Ishikawa (cell line): ENCODE measurements at regions not wholly inside any gene's neighbourhood (a gene's known extent, or its start where the extent isn't known, plus 50 kb on each side); places are given as distances from the start of the nearest gene placed in this dataset.

Source experiments
- EP300 ChIP-seq: IDR thresholded peaks from 2 replicates; pipeline ENCODE4 v1.6.1; 2012; ENCODE audit warnings: borderline replicate concordance
- NFIC ChIP-seq: IDR thresholded peaks from 2 replicates; pipeline ENCODE4 v1.6.1; 2012
- RAD21 ChIP-seq: IDR thresholded peaks from 2 replicates; pipeline ENCODE4 v1.6.1; 2012; ENCODE audit warnings: low read depth
- YY1 ChIP-seq: IDR thresholded peaks from 2 replicates; pipeline ENCODE4 v1.6.1; 2012; ENCODE audit warnings: low read depth
- TF ChIP-seq, protein P1 (sequence below): IDR thresholded peaks from 2 replicates; pipeline ENCODE4 v1.6.1; 2012
- TF ChIP-seq, protein P2 (sequence below): IDR thresholded peaks from 2 replicates; pipeline ENCODE4 v1.6.1; 2012

DNA sequence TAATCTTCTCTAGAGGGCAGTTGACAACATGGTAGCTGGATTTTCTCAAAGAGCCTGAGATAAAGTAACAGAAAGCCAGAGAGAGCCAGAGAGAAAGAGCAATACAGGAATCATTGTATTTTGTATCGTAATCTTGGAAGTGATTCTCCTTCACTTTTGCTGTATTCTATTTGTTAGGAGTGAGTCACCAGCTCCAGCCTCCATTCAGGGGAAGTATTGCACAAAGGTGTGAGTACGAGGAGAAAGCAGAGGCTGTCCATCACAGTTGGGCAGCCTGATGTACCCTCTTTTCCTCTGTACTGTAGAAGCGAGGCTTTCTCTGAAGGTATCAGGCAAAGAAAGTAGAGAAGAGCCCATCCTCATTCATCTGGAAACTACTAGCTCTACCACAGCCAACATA is 176.8 kb downstream of the KCNS3 start:
- TF ChIP-seq NFIC = no peak
- no peak for TF ChIP-seq RAD21
- TF ChIP-seq, protein P1, sequence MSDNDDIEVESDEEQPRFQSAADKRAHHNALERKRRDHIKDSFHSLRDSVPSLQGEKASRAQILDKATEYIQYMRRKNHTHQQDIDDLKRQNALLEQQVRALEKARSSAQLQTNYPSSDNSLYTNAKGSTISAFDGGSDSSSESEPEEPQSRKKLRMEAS = no peak
- TF ChIP-seq, protein P2, sequence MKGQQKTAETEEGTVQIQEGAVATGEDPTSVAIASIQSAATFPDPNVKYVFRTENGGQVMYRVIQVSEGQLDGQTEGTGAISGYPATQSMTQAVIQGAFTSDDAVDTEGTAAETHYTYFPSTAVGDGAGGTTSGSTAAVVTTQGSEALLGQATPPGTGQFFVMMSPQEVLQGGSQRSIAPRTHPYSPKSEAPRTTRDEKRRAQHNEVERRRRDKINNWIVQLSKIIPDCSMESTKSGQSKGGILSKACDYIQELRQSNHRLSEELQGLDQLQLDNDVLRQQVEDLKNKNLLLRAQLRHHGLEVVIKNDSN = no peak
- TF ChIP-seq YY1 = no peak
- TF ChIP-seq EP300 = no peak
